ENCODE measurements at regions not wholly inside any gene's neighbourhood (a gene's known extent, or its start where the extent isn't known, plus 50 kb on each side); places are given as distances from the start of the nearest gene placed in this dataset.
A peak's percentile ranks its signal among the peaks of the same experiment; 100 is the strongest.
"Not testable (repeated sequence)": the region's sequence is repeated elsewhere in the genome, so short reads cannot be mapped to it uniquely, and the experiment has no call there.

GRCh38 chr17:30639391-30639790, 162.2 kb downstream of the GOSR1 start:
- DNase-seq (ENCODE audit: low spot score): not testable (repeated sequence)

- not testable (repeated sequence) for DNase-seq (ENCODE audit: low spot score)
These were observed 161.8 kb downstream of the GOSR1 start for GRCh38 chr17:30638968-30639367.

GRCh38 chr17:30631651-30632050, 154.4 kb downstream of the GOSR1 start:
- DNase-seq (ENCODE audit: low spot score): not testable (repeated sequence)

- DNase-seq (ENCODE audit: low spot score): not testable (repeated sequence)
These were observed 148.2 kb downstream of the GOSR1 start for GRCh38 chr17:30625380-30625779.

- DNase-seq (ENCODE audit: low spot score): not testable (repeated sequence)
These were observed 147.0 kb downstream of the GOSR1 start for GRCh38 chr17:30624180-30624579.

GRCh38 chr17:30609682-30610081, 132.5 kb downstream of the GOSR1 start:
- not testable (repeated sequence) for DNase-seq (ENCODE audit: low spot score)

GRCh38 chr17:30605523-30605922, 128.3 kb downstream of the GOSR1 start:
- DNase-seq (ENCODE audit: low spot score): no peak

GRCh38 chr17:30605027-30605426, 127.8 kb downstream of the GOSR1 start:
- DNase-seq (ENCODE audit: low spot score): no peak

GRCh38 chr17:30602396-30602795, 125.2 kb downstream of the GOSR1 start:
- not testable (repeated sequence) for DNase-seq (ENCODE audit: low spot score)

- DNase-seq (ENCODE audit: low spot score): not testable (repeated sequence)
These were observed 124.8 kb downstream of the GOSR1 start for GRCh38 chr17:30601984-30602383.

GRCh38 chr17:30600830-30601494, 123.8 kb downstream of the GOSR1 start:
- DNase-seq (ENCODE audit: low spot score): peak; percentile 68

GRCh38 chr17:30600060-30600829, 123.0 kb downstream of the GOSR1 start:
- DNase-seq (ENCODE audit: low spot score): peak; percentile 84

GRCh38 chr17:30599428-30600059, 122.3 kb downstream of the GOSR1 start:
- no peak for DNase-seq (ENCODE audit: low spot score)

- DNase-seq (ENCODE audit: low spot score): no peak
These were observed 120.6 kb downstream of the GOSR1 start for GRCh38 chr17:30597776-30598288.

- not testable (repeated sequence) for DNase-seq (ENCODE audit: low spot score)
These were observed 120.0 kb downstream of the GOSR1 start for GRCh38 chr17:30596948-30597775.

GRCh38 chr17:30594953-30595371, 117.8 kb downstream of the GOSR1 start:
- not testable (repeated sequence) for DNase-seq (ENCODE audit: low spot score)

- DNase-seq (ENCODE audit: low spot score): no peak
These were observed 117.2 kb downstream of the GOSR1 start for GRCh38 chr17:30594223-30594952.

- DNase-seq (ENCODE audit: low spot score): no peak
These were observed 113.0 kb downstream of the GOSR1 start for GRCh38 chr17:30590081-30590733.

- DNase-seq (ENCODE audit: low spot score): no peak
These were observed 112.2 kb downstream of the GOSR1 start for GRCh38 chr17:30589431-30589830.

- DNase-seq (ENCODE audit: low spot score): no peak
These were observed 111.6 kb downstream of the GOSR1 start for GRCh38 chr17:30588798-30589247.

All from SW480 (cell line).